Skin of body (tissue), 1 donor: ENCODE measurements at regions not wholly inside any gene's neighbourhood (a gene's known extent, or its start where the extent isn't known, plus 50 kb on each side); places are given as distances from the start of the nearest gene placed in this dataset.
A peak's percentile ranks its signal among the peaks of the same experiment; 100 is the strongest.
"Not testable (repeated sequence)": the region's sequence is repeated elsewhere in the genome, so short reads cannot be mapped to it uniquely, and the experiment has no call there.

ENCODE experiments used
- DNase-seq: peaks from one replicate; lab custom pipeline; 2025; lab: John Stamatoyannopoulos, UW

DNA sequence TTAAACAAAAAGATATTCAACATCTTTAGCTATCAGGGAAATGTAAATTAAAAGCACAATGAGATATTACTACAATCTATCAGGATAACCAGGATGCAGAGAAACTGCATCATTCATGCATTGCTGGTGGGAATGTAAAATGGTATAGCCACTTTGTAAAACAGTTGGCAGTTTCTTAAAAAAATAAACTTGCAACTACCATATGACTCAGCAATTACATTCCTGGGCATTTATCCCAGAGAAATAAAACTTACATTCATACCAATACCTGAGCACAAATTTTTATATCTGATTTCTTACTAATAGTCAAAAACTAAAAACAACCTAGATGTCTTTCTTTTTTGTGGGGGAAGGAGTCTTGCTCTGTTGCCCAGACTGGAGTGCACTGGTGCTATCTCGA lies 190.3 kb upstream of the TAB2 start:
- no peak for DNase-seq

DNA sequence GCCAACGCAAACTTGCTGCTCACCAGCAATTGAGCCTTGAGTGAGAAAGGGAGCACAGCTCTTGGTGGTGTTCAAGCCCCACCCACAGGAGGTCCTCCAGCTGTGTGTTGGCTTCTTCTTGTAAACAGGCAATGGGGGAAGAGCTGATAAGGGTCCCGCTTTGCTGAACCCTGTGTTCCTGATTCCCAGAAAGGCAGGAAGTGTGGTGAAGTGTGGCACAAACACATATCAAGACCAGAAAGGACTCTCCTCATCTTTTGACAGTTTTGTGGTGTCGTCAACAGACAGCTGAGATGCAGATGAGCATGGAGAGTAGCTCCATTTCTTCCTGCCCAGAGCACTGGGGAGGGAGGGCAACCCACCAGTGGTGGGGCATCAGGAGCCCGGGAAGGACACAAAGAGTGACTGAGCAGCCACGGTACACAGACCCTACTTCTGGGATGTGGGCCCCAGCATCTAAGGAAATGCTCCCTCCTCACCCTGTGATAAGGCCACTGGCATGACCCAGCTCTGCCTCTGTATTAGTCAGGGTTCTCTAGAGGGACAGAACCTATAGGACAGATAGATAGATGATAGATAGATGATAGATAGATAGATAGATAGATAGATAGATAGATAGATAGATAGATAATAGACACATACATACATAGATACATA lies 188.9 kb upstream of the TAB2 start:
- DNase-seq, result no peak

DNA sequence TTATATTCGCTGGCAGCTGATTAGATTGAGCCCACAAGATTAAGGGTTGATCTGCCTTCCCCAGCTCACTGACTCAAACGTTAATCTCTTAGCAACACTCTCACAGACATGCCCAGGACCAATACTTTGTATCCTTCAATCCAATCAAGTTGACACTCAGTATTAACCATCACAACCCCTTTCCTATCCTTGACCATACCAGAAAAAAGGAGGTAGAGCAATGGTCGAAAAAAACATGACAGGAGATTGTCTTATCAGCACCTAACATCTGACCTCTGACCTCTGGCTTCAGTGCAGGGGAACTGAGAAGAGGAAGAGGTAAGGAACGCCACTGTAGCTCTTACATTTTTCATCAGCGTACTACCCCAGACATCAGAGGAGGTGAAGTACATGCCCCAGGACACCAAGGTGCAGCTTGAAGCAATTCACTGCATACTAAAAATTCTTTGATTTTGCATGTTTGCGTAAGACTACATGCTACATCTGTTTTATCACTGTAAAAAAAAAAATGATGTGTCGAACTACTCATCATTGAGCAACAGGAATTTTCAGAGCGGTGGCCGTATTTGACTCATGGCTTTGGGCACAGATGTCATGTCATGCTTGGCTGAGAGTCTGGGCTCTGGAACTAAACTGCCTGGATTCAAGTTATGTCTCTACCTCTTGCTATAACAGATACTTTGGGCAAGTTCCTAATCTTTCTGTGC lies 188.0 kb upstream of the TAB2 start:
- peak; percentile 33 for DNase-seq

DNA sequence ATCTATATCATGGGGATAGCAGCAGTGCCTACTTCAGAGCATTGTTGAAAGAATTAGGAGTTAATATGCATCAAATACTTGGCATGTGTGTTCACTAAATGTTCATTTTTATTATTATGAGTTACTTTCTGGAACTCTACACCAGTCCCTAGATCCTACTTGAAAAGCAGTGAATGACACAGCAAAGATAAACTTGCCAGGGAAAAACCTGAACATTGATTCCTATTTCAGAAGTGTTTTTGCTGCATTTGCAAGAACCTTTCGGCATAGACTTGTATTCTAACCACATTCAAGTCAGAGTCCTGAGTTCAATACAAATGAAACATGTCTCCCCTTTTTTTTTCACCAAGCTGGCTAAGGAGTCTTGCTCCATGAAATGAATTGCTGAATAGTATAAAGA lies 187.4 kb upstream of the TAB2 start:
- peak; percentile 33 for DNase-seq

DNA sequence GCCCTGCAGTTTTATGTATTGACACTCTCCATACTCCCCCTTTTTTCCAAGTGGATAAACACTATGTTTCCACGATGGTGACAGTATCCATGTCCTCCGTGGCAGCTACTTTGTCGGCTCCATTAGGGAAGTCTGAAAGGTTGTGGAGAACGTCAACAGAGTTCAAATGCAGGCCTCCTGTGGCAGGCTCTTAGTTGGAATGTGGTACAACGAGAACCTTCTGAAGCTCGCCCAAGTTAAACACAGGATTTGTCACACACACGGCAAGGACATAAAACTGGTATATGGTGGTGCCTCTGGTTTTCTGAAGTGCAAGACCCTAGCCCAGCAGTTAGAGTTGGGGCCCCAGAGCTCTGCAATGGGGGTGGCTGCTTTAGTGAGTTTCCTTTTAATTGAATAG lies 187.0 kb upstream of the TAB2 start:
- no peak for DNase-seq

DNA sequence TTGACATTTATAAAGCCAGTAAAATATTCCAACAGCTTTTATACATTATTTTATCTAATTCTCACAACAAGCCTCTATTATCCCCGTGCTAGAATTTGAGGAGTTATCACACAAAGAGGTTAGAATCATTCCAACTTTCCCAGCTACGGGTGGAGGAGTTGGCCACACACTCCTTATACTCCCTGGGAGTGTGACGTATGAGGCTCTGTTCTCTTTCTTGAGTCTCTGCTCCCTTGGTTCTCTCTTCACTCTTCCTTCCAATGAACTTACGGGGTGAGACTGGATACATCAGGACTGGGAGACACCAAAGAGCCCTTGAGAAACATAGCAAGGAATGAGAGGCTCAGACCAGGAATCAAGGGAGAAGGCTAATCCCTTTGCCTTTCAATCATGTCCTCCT lies 185.6 kb upstream of the TAB2 start:
- DNase-seq, result no peak

DNA sequence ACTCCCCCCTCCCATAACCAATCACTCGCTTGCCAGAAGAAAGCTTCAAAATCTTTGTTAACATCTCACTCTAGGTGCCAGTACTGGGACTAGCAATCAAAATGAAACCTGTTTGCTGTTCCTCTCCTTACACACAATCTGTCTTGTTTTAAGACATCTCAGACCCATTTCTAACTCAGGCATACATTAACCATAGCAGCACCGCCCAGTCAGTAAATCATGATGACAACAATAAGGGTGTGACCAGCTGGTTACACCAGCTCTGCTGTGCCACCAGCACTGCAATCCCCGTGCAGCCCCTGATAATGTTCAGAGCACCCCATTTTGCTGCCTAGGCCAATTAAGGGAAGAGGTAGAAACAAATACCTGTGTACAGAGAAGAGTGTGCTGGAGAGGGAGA lies 185.2 kb upstream of the TAB2 start:
- no peak for DNase-seq

DNA sequence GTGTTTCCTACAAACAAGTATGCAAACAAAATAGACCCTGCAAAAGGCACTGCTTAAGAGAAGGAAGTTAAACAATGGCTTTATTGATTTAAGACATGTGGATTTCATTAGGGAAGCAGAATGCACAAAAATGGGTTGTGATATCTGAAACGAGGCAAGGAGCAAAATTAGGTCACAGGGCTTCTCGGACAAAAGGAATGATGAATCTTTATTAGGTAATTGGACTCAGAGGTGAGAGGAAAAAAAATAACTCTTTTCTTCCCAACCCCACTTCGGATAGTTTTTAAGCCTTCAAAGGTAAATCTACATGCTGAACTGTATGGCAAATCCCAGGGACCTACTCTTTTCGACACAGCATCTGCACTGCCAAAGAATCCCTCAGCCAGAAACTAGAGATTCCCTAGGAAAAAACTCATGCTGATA lies 183.0 kb upstream of the TAB2 start:
- peak; percentile 63 for DNase-seq

DNA sequence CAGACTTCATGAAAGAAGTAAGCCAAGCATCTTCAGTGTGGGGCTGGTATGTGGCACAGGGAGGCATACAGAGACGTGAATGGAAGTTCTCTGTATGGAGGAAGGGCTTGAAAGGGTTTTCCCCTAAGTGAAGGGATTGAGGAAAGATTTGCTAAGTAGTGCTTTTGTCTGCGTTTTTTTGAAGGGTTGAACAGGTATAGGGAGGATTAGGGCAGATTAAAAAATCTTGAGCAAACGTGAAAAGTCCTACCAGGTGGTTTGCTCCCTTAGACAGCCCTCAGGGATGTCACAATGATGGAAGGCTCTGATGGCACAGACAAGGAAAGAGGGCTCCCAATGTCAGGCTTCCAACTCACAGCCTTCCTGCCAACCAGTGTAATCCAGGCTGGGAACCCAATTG lies 181.7 kb upstream of the TAB2 start:
- no peak for DNase-seq

DNA sequence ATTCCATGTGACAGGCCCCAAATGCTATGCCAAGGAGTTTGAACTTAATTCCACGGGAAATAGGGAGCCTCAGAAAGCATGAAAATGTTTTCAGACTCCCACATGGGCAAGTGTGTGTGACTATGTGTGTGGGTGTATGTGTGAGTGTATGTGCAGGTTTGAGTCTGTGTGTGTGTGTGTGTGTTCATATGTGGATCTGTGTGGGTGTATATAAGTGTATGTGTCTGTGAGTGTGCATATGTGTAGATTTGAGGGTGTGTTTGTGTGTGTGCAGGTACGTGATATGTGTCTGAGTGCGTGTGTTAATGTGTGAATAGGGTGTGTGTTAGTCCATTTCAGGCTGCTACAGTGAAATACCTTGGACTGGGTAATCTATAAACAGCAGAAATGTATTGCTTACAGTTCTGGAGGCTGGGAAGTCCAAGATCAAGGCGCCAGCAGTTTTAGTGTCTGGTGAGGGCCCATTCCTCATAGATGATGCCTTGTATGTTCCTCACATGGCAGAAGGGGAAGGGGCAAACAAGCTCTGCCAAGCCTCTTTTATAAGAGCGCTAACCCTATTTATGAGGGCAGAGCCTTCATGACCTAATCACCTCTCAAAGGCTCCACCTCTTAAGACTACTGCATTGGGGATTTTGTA lies 181.1 kb upstream of the TAB2 start:
- no peak for DNase-seq

DNA sequence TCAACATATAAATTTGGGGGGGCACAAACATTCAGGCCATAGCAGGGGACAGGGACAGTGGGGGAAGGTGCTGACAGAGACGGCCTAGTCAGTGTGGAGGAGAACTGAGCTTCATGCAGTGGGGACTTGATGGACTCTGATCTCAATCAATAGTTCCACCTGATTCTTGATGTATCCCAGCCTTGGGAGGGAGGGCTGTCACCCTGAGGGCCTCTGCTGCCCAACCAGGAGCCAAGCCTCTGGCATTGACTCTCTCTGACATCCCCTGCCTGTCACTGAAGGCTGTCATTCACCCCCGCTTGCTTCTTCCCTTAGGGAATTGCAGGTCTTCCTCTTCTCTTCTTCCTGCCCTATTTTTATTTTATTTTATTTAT lies 180.6 kb upstream of the TAB2 start:
- DNase-seq, result no peak

DNA sequence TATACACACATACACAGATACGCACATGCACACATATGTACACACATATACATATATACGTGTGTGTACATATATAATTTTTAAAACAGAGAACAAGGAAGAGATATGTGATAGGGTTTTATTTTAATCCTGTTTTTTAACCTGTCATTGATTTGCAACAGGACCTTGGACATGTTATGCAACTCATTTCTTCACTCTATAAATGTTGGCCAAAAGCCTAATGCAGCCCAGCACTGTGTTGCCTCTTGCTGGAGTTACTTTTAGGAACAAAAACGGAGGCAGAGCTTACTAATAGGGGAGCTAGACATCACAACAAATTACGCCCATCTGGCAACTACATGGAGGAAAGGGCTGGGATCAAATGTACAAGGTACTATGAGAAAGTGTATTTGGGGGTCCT lies 179.9 kb upstream of the TAB2 start:
- DNase-seq, result no peak

DNA sequence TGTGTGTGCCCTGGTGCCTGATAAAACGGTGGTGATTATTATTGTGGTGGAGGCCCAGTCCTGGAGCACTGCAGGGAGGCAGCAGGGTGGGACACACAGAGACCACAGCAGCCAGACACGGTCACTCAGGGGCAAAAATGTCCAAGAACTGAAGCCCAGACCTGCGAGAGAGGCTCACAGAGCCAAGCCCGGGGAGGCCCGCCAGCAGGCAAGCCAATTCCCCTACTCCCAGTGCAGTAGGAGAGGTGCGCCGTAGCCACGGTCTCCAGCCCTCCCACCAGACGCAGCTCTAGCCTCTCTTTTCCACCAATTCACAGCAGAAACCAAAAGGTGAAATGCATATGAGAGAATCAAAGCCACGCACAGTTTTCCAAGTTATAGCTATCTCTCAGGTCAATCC lies 179.4 kb upstream of the TAB2 start:
- DNase-seq, result no peak

DNA sequence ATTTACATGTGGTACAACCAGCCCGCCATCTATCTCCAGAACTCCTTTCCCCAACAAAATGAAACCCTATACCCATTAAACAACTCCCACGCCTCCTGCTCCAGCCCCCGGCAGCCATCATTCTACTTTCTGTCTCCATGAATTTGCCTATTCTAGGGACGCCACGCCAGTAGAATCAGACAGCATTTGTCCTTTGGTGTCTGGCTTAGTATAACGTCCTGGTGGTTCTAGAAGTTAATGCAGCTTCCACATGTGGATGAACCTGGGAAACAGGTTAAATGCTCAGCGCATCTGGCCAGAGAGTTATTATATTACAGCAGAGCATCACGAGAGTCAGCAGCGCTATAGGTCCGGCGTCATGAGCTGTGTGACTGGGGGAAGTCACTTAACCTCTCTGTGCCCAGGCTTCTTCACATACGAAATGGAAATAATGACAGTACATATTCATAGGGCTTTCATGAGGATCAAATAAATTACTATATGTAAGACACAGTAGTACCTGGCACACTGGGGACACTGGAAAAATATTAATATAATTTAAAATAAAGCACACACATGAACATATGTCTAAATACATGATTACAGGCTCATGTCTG lies 178.7 kb upstream of the TAB2 start:
- DNase-seq, result no peak

DNA sequence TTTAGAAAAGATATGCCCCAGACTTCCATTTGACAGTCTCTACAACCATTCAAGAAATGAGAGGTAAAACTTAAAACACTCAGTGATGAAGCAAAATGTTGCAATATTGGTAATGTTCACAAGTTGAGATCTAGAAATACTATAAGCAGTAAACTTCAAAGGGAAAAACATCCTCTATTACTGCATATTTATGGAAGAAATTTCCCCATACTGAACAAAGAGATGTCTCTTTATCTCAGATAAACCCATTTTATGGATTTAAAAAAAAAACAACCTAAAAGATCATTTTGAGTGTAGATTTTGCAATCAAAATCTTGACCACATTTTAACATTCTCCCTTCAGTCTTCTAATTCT lies 177.8 kb upstream of the TAB2 start:
- DNase-seq, result no peak

DNA sequence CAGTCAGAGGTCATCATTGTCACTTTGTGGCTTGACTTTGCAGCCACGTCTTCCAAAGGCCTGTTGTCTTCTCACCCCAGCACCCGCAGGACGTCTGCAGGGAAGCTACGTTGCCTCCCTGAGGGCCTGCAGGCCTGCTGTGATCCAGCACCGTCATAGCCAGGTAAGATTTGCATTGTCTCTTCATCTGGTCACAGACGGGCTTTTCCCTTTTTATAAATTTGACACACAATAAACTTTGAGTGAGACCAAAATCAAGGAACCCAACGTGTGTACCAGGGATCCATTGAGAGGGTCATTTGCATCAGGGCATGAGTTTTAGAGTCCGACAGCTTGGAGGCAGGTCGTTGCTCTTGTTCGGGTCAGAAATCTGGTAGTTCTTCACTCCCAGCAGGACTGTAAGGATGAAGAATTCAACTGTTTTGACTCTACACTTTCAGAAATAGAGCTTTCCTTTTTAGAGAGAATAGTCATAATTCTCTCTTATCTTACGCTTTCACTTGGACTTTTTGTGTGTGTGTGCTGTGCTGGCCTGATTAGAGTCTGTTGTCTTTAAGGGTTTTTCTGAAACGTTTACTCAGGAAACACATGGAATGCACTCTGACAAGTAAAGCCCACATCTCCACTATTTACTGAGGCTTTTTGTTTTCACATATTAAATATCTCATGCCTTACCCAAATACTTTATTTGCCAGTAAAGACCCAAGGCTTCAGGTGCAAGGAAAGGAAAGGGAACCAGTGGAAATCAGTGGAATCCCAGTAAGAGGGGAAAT lies 177.2 kb upstream of the TAB2 start:
- no peak for DNase-seq

DNA sequence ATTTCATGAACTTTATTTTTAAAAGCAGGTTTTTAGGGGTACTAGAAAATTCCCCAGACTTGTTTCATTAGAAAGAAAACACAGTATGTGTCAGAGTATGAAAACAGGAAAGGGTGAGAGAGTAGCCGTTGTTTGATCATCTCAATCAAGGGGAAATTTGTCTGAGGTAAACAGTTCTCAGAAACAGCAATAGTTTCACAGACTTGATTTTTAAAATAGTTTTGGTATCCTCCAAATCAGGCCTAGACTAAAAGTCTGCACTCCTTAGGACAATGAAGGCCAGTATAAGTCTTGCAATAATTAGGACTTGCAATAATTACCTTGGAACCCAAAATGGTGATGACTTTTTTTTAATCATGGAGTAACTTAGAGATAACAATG lies 176.6 kb upstream of the TAB2 start:
- DNase-seq, result no peak

DNA sequence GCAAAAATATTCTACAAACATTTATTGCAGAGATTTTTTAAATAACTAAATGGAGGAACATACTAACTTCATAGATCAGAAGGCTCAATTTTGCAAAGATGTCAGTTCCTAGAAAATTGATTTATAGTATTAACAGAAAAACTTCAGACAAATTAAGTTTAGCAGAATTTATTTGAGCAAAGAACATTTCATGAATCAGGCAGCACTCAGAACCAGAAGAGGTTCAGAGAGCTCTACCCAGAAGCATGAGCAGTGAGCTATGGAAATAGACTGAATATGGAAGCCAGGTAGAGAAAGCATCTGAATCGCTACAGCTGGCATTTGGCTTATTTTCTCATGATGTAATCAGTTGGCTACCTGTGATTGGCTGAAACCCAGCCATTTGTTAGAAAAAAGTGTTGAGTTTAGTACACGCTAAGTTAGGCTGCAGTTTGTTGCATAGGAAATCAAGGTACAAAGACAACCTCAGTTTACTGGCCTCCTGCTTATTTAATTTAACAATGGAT lies 174.5 kb upstream of the TAB2 start:
- no peak for DNase-seq

DNA sequence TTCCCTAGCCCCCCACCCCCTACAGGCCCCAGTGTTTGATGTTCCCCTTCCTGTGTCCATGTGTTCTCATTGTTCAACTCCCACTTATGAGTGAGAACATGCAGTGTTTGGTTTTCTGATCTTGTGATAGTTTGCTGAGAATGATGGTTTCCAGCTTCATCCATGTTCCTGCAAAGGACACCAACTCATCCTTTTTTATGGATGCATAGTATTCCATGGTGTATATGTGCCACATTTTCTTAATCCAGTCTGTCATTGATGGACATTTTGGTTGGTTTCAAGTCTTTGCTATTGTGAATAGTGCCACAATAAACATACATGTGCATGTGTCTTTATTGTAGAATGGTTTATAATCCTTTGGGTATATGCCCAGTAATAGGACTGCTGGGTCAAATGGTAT lies 171.7 kb upstream of the TAB2 start:
- not testable (repeated sequence) for DNase-seq

DNA sequence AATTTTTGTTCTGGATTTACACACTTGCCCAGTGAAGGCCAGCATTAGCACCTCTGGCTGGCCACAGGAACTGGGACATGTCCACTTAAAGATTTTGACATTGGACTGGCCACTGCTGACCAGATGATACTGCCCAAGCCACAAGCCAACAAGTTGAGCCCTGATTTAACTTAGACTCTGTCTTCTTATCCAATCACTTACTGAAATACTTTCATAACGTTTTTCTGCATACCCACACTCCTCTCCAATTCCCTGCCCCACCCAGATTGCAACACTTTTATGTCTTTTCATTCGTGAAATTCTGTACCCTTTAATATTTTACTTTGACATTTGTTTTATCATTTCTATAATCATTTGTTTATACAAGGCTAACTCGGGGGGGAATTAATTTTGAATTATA lies 170.3 kb upstream of the TAB2 start:
- DNase-seq, result no peak

DNA sequence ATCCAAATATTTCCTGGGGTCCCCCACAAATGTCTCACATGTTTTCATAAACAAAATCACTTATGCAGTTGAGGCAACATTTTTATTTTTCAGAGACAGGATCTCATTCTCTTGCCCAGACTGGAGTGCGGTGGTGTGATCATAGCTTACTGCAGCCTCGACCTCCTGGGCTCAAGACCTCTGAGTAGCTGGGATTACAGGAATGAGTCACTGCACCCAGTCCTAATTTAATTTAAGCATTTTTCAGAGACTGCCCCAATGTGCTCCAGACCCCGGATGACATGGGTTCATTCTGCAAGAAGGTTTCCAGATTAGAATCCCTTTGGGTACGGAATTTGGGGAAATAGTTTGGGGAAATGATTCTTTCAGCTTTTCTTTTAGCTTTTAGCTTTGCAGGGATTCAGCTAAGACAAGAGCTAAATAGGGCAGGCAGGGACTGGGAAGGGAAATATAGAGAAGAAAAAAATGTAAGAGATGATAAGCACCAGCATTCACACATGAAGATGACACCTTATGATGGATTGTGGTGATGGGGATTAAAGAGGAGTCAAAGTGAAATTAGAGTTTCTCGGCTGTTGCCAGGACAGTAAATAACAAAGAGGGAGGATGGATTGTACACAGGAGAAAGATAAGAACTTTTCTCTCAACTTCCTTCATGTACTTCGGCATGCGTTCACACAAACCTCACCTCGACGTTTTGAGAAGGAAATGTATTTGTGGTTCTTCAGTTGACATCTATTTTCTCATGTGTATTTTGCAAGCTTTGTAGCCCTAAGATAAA lies 169.4 kb upstream of the TAB2 start:
- DNase-seq, result no peak
